ENCODE measurements at regions not wholly inside any gene's neighbourhood (a gene's known extent, or its start where the extent isn't known, plus 50 kb on each side); places are given as distances from the start of the nearest gene placed in this dataset.

DNA sequence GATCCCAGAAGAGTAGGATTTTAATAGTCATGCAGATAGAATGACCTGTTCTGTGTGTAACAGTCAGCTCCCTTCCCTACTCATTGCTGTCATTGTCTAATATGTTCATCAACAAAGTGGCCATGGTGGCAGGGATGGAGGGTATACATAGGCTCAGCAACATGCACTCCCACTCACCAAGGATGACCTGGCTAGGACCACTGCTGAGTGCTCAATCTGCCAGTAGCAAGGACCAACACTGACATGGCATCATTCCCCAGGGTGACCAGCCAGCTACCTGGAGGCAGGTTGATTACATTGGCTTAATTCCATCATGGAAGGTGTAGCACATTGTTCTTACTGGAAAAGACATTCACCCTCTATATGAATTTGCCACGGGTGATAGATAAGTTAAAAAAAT lies 401.7 kb upstream of the CELF4 start:
- DNase-seq, result no peak
- no peaks in the 10 kb centered on the region for H3K36me3 ChIP-seq
- intact Hi-C loops (cut with DNase I; ENCODE audit: low total_unique reads), result no loop called here
- no peak overlapping the region for H3K4me3 ChIP-seq
- no peaks in the 10 kb centered on the region for H3K4me1 ChIP-seq
- H3K27me3 ChIP-seq, result no peaks in the 10 kb centered on the region
- no peak overlapping the region for H3K27ac ChIP-seq
- in situ Hi-C loops (cut with MboI; ENCODE audit: low pct_ligation_motif_present in 1 of 4, low pct_unique_long_range_greater_than_20kb in 1 of 4, low sequenced_read_pairs in 3 of 4), result no loop called here
- no peaks in the 10 kb centered on the region for H3K9me3 ChIP-seq
- TF ChIP-seq POLR2A (IDR thresholded peaks at IDR 0.05) (no peak), CTCF (IDR thresholded peaks at IDR 0.05) (no peak), EP300 (IDR thresholded peaks at IDR 0.05; ENCODE audit: low read depth) (no peak), POLR2AphosphoS5 (IDR thresholded peaks at IDR 0.05) (no peak)
- 33 to 53% methylated on average over 1 of the region's 1 CpG for WGBS, 2 donors (ENCODE audit: low coverage in 1 of 2)

DNA sequence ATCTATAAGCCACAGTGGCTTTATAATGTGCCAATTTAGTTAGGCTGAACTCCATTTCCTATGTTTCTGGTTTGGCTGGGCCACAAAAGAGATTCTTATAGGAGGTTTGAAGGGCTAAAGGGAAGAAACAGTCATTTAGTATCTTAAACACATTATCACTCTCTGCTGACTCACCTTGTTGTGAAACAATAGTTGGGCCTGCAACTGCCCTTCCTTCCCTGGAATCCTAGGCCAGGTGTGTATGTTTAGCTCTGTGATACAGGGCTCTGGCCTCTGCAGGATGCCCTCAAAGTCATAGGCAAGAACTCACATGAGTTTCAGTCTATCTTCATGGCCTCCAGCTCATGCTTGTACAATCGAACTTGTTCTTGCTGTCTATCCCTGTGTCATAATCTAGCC lies 400.0 kb upstream of the CELF4 start:
- TF ChIP-seq POLR2AphosphoS5 (IDR thresholded peaks at IDR 0.05), result no peak
- no peak for TF ChIP-seq EP300 (IDR thresholded peaks at IDR 0.05; ENCODE audit: low read depth)
- TF ChIP-seq CTCF (IDR thresholded peaks at IDR 0.05), result no peak
- no peak for TF ChIP-seq POLR2A (IDR thresholded peaks at IDR 0.05)
- in situ Hi-C loops (cut with MboI; ENCODE audit: low pct_ligation_motif_present in 1 of 4, low pct_unique_long_range_greater_than_20kb in 1 of 4, low sequenced_read_pairs in 3 of 4) (no loop called here), intact Hi-C loops (cut with DNase I; ENCODE audit: low total_unique reads) (no loop called here)
- H3K4me3 ChIP-seq, result no peak overlapping the region
- WGBS, 2 donors (ENCODE audit: low coverage in 1 of 2), result 60 to 65% methylated on average over 1 of the region's 1 CpG
- no peaks in the 10 kb centered on the region for H3K9me3 ChIP-seq
- H3K36me3 ChIP-seq, result no peaks in the 10 kb centered on the region
- no peaks in the 10 kb centered on the region for H3K27me3 ChIP-seq
- H3K27ac ChIP-seq, result no peak overlapping the region
- DNase-seq, result no peak
- no peaks in the 10 kb centered on the region for H3K4me1 ChIP-seq

DNA sequence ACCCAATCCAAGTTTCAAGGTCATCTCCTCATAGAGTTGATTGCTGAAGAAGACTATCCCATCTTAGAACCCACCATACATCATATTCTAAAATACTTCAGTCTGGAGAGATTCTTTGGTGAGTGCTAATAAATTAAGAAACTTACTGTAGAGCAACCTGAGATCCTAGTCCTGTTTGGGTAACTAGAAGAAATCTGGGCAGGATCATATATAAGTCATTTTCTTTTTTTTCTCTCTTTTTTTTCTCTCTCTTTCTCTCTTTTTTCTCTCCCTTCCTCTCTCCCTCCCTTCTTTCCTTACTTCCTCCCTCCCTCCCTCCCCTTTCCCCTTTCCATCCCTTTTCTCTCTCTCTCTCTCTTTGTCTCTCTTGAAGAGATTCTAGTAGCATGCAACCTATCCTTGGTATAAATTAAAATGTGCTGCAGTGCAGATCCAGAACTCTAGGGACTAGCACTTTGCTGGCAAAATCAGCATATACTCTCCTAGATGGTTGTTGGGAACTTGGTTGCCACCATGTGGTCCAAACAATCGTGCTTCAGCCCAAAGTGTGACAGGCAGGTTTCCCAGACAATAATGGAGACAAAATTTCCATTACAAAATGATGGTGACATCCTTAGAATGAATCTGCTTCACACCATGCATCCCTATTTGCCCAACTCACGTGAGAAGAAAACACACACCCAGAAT lies 399.4 kb upstream of the CELF4 start:
- no peaks in the 10 kb centered on the region for H3K27me3 ChIP-seq
- TF ChIP-seq EP300 (IDR thresholded peaks at IDR 0.05; ENCODE audit: low read depth), result no peak
- no peak for TF ChIP-seq POLR2AphosphoS5 (IDR thresholded peaks at IDR 0.05)
- no peak for TF ChIP-seq CTCF (IDR thresholded peaks at IDR 0.05)
- TF ChIP-seq POLR2A (IDR thresholded peaks at IDR 0.05), result no peak
- intact Hi-C loops (cut with DNase I; ENCODE audit: low total_unique reads) (no loop called here), in situ Hi-C loops (cut with MboI; ENCODE audit: low pct_ligation_motif_present in 1 of 4, low pct_unique_long_range_greater_than_20kb in 1 of 4, low sequenced_read_pairs in 3 of 4) (no loop called here)
- WGBS, 2 donors (ENCODE audit: low coverage in 1 of 2), result 49 to 83% methylated on average over 2 of the region's 2 CpGs
- DNase-seq, result no peak
- H3K4me1 ChIP-seq, result no peaks in the 10 kb centered on the region
- no peak overlapping the region for H3K4me3 ChIP-seq
- H3K36me3 ChIP-seq, result no peaks in the 10 kb centered on the region
- no peak overlapping the region for H3K27ac ChIP-seq
- H3K9me3 ChIP-seq, result no peaks in the 10 kb centered on the region

DNA sequence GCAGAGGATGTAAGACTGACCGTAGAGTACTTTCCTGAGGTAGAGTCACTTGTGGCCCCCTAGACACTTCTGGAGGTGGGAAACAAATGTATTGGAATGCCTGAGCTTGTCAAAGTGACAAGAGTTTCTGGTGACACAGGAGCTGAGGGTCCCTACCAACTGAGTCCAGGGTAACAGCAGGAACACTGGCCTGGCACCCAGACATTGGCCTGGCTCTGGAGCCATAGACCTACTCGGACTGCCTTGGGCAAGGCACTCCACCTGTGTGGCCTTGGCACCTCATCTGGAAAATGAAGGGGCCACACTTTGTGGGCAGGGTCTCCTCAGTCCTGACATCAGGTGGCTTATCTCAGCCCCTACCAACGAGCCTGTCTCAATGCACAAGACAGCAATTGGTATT lies 398.2 kb upstream of the CELF4 start:
- Histone ChIP-seq H3K27me3 (no peaks in the 10 kb centered on the region), H3K36me3 (no peaks in the 10 kb centered on the region), H3K4me1 (no peaks in the 10 kb centered on the region), H3K9me3 (no peaks in the 10 kb centered on the region), H3K4me3 (no peak overlapping the region), H3K27ac (no peak overlapping the region)
- no peak for TF ChIP-seq EP300 (IDR thresholded peaks at IDR 0.05; ENCODE audit: low read depth)
- TF ChIP-seq POLR2AphosphoS5 (IDR thresholded peaks at IDR 0.05), result no peak
- TF ChIP-seq POLR2A (IDR thresholded peaks at IDR 0.05), result no peak
- no peak for TF ChIP-seq CTCF (IDR thresholded peaks at IDR 0.05)
- in situ Hi-C loops (cut with MboI; ENCODE audit: low pct_ligation_motif_present in 1 of 4, low pct_unique_long_range_greater_than_20kb in 1 of 4, low sequenced_read_pairs in 3 of 4), result no loop called here
- WGBS, 2 donors (ENCODE audit: low coverage in 1 of 2), result 53 to 73% methylated on average over 3 of the region's 3 CpGs
- intact Hi-C loops (cut with DNase I; ENCODE audit: low total_unique reads), result no loop called here
- DNase-seq, result no peak
